Stimulated activated CD4-positive, alpha-beta T cell treated with anti-CD3 and anti-CD28 coated beads, Interleukin-2, amount 100 ng/mL, for 48 hours (primary cell): ENCODE measurements at regions not wholly inside any gene's neighbourhood (a gene's known extent, or its start where the extent isn't known, plus 50 kb on each side); places are given as distances from the start of the nearest gene placed in this dataset.

Experiments used
- DNase-seq, 2 donors: peaks; one replicate each; pipeline ENCODE4 v3.0.0-alpha.2; 2020

- DNase-seq: no peak
These were observed 87.8 kb downstream of the PMP22 start for GRCh38 chr17:15177343-15177742.

GRCh38 chr17:15175356-15175755 lies 89.8 kb downstream of the PMP22 start:
- no peak for DNase-seq

GRCh38 chr17:15171167-15172047 lies 93.7 kb downstream of the PMP22 start:
- peak; percentile 16 to 19 for DNase-seq

- no peak for DNase-seq
These were observed 95.5 kb downstream of the PMP22 start for GRCh38 chr17:15169676-15170075.

- DNase-seq: no peak
These were observed 96.7 kb downstream of the PMP22 start for GRCh38 chr17:15168379-15168778.

GRCh38 chr17:15161395-15161794 lies 103.7 kb downstream of the PMP22 start:
- DNase-seq: no peak

GRCh38 chr17:15157051-15157450 lies 108.1 kb downstream of the PMP22 start:
- DNase-seq: no peak

GRCh38 chr17:15154618-15155017 lies 110.5 kb downstream of the PMP22 start:
- no peak for DNase-seq

GRCh38 chr17:15145621-15146020 lies 119.5 kb downstream of the PMP22 start:
- no peak for DNase-seq

GRCh38 chr17:15143524-15143923 lies 121.6 kb downstream of the PMP22 start:
- DNase-seq: no peak

GRCh38 chr17:15134363-15134762 lies 130.8 kb downstream of the PMP22 start:
- DNase-seq: no peak

GRCh38 chr17:15133826-15134225 lies 131.3 kb downstream of the PMP22 start:
- DNase-seq: no peak

- DNase-seq: no peak
These were observed 132.0 kb downstream of the PMP22 start for GRCh38 chr17:15133143-15133542.

GRCh38 chr17:15130426-15130825 lies 134.7 kb downstream of the PMP22 start:
- DNase-seq: no peak

GRCh38 chr17:15129986-15130385 lies 135.1 kb downstream of the PMP22 start:
- DNase-seq: no peak

GRCh38 chr17:15124746-15125145 lies 140.4 kb downstream of the PMP22 start:
- no peak for DNase-seq

- no peak for DNase-seq
These were observed 140.9 kb downstream of the PMP22 start for GRCh38 chr17:15124264-15124595.

- no peak for DNase-seq
These were observed 141.4 kb downstream of the PMP22 start for GRCh38 chr17:15123593-15124263.

GRCh38 chr17:15122857-15123256 lies 142.3 kb downstream of the PMP22 start:
- DNase-seq: no peak

GRCh38 chr17:15121426-15121825 lies 143.7 kb downstream of the PMP22 start:
- DNase-seq: no peak

GRCh38 chr17:15119968-15120367 lies 145.2 kb downstream of the PMP22 start:
- no peak for DNase-seq

GRCh38 chr17:15117239-15117638 lies 147.9 kb downstream of the PMP22 start:
- DNase-seq: no peak

- DNase-seq: no peak
These were observed 152.1 kb downstream of the PMP22 start for GRCh38 chr17:15112846-15113617.

- no peak for DNase-seq
These were observed 155.5 kb downstream of the PMP22 start for GRCh38 chr17:15109608-15110007.
